ENCODE measurements at regions not wholly inside any gene's neighbourhood (a gene's known extent, or its start where the extent isn't known, plus 50 kb on each side); places are given as distances from the start of the nearest gene placed in this dataset.
"Not testable (repeated sequence)": the region's sequence is repeated elsewhere in the genome, so short reads cannot be mapped to it uniquely, and the experiment has no call there.

DNA sequence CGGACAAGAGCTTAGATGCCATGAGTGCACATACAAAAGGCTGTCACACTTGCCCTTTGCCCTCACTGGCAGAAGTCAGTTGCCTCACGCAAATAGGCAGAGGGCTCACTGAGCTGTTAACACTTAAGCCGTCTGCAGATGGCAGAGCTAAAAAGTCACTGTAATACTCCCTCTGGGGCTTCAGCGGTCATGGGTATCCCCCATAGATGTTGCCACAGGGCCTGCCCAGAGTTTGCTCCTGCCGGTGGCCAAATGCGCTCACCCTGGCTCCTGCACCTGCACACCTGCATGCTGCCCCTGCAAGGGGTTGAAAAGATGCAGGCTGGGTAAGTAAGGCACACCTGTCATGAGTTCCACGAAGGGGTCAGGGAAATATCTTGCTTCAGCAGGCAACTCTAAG, 741.5 kb downstream of the EDEM1 start:
- Mint-ChIP-seq H3K4me1 (no peaks in the 10 kb centered on the region), H3K27me3 (no peaks in the 10 kb centered on the region), H3K27ac (no peak overlapping the region), H3K36me3 (no peaks in the 10 kb centered on the region), H3K4me3 (no peak overlapping the region), H3K9me3 (peaks cover 0 to 7% (median 2%) of the 10 kb centered on the region in 7 donors)
- no peaks in the 10 kb centered on the region for H3K27me3 ChIP-seq (ENCODE audit: control insufficient read depth, insufficient read depth, low read length)
- no peaks in the 10 kb centered on the region for H3K9me3 ChIP-seq (ENCODE audit: control insufficient read depth in 2 of 2, low read length in 2 of 2)
- no peaks in the 10 kb centered on the region for H3K36me3 ChIP-seq (ENCODE audit: control insufficient read depth, insufficient read depth, low read length)
- H3K4me3 ChIP-seq (ENCODE audit: low read depth, low read length) = no peak overlapping the region
- ATAC-seq (ENCODE audit: low read depth in 2 of 2) (no peak), DNase-seq (no peak)
- no peaks in the 10 kb centered on the region for H3K4me1 ChIP-seq (ENCODE audit: control insufficient read depth, insufficient read depth, low read length, poor library complexity, severe bottlenecking)
- no peak overlapping the region for H3K27ac ChIP-seq (ENCODE audit: insufficient read depth, low read length, poor library complexity, severe bottlenecking)

DNA sequence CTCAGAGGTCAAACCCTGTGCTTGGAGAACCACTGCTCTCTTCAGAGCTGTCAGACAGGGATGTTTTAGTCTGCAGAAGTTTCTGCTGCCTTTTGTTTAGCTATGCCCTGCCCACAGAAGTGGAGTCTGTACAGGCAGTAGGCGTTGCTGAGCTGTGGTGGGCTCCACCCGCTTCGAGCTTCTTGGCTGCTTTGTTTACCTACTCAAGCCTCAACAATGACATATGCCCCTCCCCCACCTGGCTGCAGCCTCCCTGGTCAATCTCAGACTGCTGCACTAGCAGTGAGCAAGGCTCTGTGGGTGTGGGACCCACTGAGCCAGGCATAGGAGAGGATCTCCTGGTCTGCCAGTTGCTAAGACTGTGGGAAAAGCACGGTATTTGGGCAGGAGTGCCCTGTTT, 756.6 kb downstream of the EDEM1 start:
- not testable (repeated sequence) for H3K27me3 ChIP-seq (ENCODE audit: control insufficient read depth, insufficient read depth, low read length); H3K27ac ChIP-seq (ENCODE audit: insufficient read depth, low read length, poor library complexity, severe bottlenecking); H3K4me1 ChIP-seq (ENCODE audit: control insufficient read depth, insufficient read depth, low read length, poor library complexity, severe bottlenecking); ATAC-seq (ENCODE audit: low read depth in 2 of 2); H3K4me1 Mint-ChIP-seq; H3K9me3 ChIP-seq (ENCODE audit: control insufficient read depth in 2 of 2, low read length in 2 of 2); H3K27me3 Mint-ChIP-seq; H3K4me3 ChIP-seq (ENCODE audit: low read depth, low read length); H3K27ac Mint-ChIP-seq; DNase-seq; H3K36me3 Mint-ChIP-seq; H3K4me3 Mint-ChIP-seq; H3K36me3 ChIP-seq (ENCODE audit: control insufficient read depth, insufficient read depth, low read length)
- H3K9me3 Mint-ChIP-seq = peaks cover 0 to 14% (median 1%) of the 10 kb centered on the region in 7 donors

DNA sequence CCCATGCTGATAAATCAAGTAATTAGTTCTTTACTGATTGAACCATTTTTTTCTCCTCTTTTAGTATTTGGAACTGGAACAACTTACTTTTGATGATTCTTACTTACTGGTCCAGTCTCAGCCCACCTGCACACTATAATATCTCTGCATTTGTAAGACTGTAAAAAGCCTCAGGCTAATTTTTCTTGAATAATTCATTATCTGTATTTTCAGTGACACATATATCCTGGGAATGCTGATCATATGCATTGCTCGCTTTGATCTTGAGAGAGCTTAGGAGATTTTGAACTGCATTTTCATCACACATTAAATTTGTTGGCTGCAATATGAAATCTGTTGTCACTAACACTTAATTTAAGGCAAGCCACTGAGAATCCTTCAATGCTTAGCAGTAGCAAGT, 760.6 kb downstream of the EDEM1 start:
- no peak for ATAC-seq (ENCODE audit: low read depth in 2 of 2)
- H3K36me3 Mint-ChIP-seq = no peaks in the 10 kb centered on the region
- no peak for DNase-seq
- H3K4me3 ChIP-seq (ENCODE audit: low read depth, low read length) = no peak overlapping the region
- no peak overlapping the region for H3K27ac Mint-ChIP-seq
- H3K27me3 ChIP-seq (ENCODE audit: control insufficient read depth, insufficient read depth, low read length) = no peaks in the 10 kb centered on the region
- H3K9me3 Mint-ChIP-seq = peaks cover 0 to 8% (median 3%) of the 10 kb centered on the region in 7 donors
- no peaks in the 10 kb centered on the region for H3K9me3 ChIP-seq (ENCODE audit: control insufficient read depth in 2 of 2, low read length in 2 of 2)
- no peak overlapping the region for H3K27ac ChIP-seq (ENCODE audit: insufficient read depth, low read length, poor library complexity, severe bottlenecking)
- no peak overlapping the region for H3K4me3 Mint-ChIP-seq
- H3K36me3 ChIP-seq (ENCODE audit: control insufficient read depth, insufficient read depth, low read length) = no peaks in the 10 kb centered on the region
- H3K27me3 Mint-ChIP-seq = no peaks in the 10 kb centered on the region
- no peaks in the 10 kb centered on the region for H3K4me1 Mint-ChIP-seq
- no peaks in the 10 kb centered on the region for H3K4me1 ChIP-seq (ENCODE audit: control insufficient read depth, insufficient read depth, low read length, poor library complexity, severe bottlenecking)

DNA sequence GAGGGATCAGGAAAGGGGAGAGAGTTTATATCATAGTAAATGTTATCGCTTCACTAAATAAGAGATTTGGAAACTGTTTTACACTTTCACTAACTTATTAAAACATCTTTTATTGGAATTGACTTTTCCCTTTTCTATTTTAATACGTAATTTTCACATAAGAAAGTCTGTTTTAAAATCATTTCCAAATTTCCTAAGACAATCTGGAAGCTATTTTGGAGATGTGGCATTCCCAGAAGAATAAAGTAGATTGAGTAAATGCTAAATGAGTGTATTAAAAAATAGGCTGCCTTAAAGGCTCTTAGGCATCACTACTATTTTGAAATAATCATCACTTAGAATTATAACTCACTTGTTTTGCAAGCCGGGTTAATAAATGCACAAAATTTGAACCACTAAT, 763.5 kb downstream of the EDEM1 start:
- H3K36me3 Mint-ChIP-seq = no peaks in the 10 kb centered on the region
- H3K27ac Mint-ChIP-seq = no peak overlapping the region
- H3K4me3 Mint-ChIP-seq = no peak overlapping the region
- Histone ChIP-seq H3K4me1 (ENCODE audit: control insufficient read depth, insufficient read depth, low read length, poor library complexity, severe bottlenecking) (no peaks in the 10 kb centered on the region), H3K27me3 (ENCODE audit: control insufficient read depth, insufficient read depth, low read length) (no peaks in the 10 kb centered on the region), H3K36me3 (ENCODE audit: control insufficient read depth, insufficient read depth, low read length) (no peaks in the 10 kb centered on the region), H3K9me3 (ENCODE audit: control insufficient read depth in 2 of 2, low read length in 2 of 2) (no peaks in the 10 kb centered on the region), H3K27ac (ENCODE audit: insufficient read depth, low read length, poor library complexity, severe bottlenecking) (no peak overlapping the region), H3K4me3 (ENCODE audit: low read depth, low read length) (no peak overlapping the region)
- no peaks in the 10 kb centered on the region for H3K4me1 Mint-ChIP-seq
- H3K27me3 Mint-ChIP-seq = no peaks in the 10 kb centered on the region
- peaks cover 0 to 12% (median 5%) of the 10 kb centered on the region in 7 donors for H3K9me3 Mint-ChIP-seq
- DNase-seq (no peak), ATAC-seq (ENCODE audit: low read depth in 2 of 2) (no peak)

DNA sequence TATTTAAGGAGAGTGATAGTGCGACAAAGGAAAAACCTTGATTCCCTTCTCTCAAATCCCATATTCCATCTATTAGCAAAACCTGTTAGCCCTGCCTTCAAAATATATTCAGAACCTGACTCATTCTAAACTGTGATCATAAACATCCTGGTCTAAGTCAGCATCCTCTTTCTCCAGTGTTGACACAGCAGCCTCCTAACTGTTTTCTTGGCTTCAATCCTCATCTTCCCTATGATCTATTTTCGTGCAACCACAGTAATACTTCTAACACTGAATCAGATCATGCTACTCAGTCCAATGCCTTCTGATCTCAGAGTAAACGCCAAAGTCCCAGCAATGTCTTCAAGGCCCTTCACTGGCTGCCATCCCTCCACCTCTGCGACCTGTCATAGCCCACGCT, 785.1 kb downstream of the EDEM1 start:
- Histone ChIP-seq H3K27ac (ENCODE audit: insufficient read depth, low read length, poor library complexity, severe bottlenecking) (no peak overlapping the region), H3K27me3 (ENCODE audit: control insufficient read depth, insufficient read depth, low read length) (no peaks in the 10 kb centered on the region), H3K4me1 (ENCODE audit: control insufficient read depth, insufficient read depth, low read length, poor library complexity, severe bottlenecking) (no peaks in the 10 kb centered on the region), H3K9me3 (ENCODE audit: control insufficient read depth in 2 of 2, low read length in 2 of 2) (no peaks in the 10 kb centered on the region), H3K4me3 (ENCODE audit: low read depth, low read length) (no peak overlapping the region), H3K36me3 (ENCODE audit: control insufficient read depth, insufficient read depth, low read length) (no peaks in the 10 kb centered on the region)
- H3K4me3 Mint-ChIP-seq = no peak overlapping the region
- H3K27me3 Mint-ChIP-seq = no peaks in the 10 kb centered on the region
- H3K9me3 Mint-ChIP-seq = peaks cover 0 to 17% (median 4%) of the 10 kb centered on the region in 7 donors
- ATAC-seq (ENCODE audit: low read depth in 2 of 2) (no peak), DNase-seq (no peak)
- H3K27ac Mint-ChIP-seq = peak overlapping the region in 1 of 3 donors; percentile 66
- no peaks in the 10 kb centered on the region for H3K36me3 Mint-ChIP-seq
- no peaks in the 10 kb centered on the region for H3K4me1 Mint-ChIP-seq

DNA sequence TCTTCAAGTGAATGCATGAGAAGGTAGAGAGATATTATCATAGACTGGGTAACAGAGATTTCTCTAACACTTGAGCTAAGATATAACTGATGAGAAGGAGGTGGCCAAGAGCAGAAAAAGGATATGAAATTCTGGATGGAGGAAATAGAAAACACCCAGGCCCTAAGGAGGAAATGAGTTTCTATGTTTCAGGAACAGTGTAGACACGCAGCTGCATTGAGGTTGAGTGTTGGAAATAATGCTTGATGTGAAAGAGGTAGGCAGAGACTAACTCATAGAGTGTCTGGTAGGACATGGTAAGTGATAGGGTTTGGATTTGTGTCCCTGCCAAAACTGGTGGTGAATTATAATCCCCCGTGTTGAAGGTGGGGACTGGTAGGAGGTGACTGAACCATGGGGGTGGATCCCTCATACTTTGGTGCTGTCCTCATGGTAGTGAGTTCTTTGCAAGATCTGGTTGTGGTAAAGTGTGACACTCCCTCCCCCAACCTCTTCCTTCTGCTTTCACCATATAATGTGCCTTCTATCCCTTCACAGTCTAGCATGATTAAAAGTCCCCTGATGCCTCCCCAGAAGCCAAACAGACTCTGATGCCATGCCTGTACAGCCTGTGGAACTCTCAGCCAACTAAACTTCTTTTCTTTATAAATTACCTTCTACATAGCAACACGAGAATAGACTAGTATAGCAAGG, 787.3 kb downstream of the EDEM1 start:
- Histone ChIP-seq H3K36me3 (ENCODE audit: control insufficient read depth, insufficient read depth, low read length) (no peaks in the 10 kb centered on the region), H3K27ac (ENCODE audit: insufficient read depth, low read length, poor library complexity, severe bottlenecking) (no peak overlapping the region), H3K9me3 (ENCODE audit: control insufficient read depth in 2 of 2, low read length in 2 of 2) (no peaks in the 10 kb centered on the region), H3K4me1 (ENCODE audit: control insufficient read depth, insufficient read depth, low read length, poor library complexity, severe bottlenecking) (no peaks in the 10 kb centered on the region), H3K27me3 (ENCODE audit: control insufficient read depth, insufficient read depth, low read length) (no peaks in the 10 kb centered on the region), H3K4me3 (ENCODE audit: low read depth, low read length) (no peak overlapping the region)
- Mint-ChIP-seq H3K27ac (no peak overlapping the region), H3K4me1 (no peaks in the 10 kb centered on the region), H3K4me3 (no peak overlapping the region), H3K27me3 (no peaks in the 10 kb centered on the region), H3K9me3 (peaks cover 0 to 12% (median 3%) of the 10 kb centered on the region in 7 donors), H3K36me3 (no peaks in the 10 kb centered on the region)
- DNase-seq (no peak), ATAC-seq (ENCODE audit: low read depth in 2 of 2) (no peak)

DNA sequence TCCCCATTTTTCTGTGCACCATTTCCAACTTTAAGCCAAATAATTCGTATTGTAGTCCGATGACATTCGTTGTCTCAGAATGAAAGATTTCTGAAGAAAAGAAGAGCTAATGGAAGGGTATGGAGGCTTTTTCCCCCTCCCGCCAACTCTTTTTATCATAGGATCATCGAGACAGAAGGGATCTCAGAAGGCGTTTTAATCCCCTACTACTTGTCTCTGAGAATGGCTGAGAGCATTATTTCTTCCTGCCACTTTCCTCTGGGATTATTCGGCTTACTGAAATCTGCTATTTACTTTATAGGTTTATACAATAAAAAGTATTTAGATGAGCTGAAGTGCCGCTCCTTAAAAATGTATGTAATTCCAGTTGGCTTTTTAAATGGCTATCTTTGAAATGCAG, 789.8 kb downstream of the EDEM1 start:
- Histone ChIP-seq H3K27me3 (ENCODE audit: control insufficient read depth, insufficient read depth, low read length) (no peaks in the 10 kb centered on the region), H3K4me1 (ENCODE audit: control insufficient read depth, insufficient read depth, low read length, poor library complexity, severe bottlenecking) (no peaks in the 10 kb centered on the region), H3K9me3 (ENCODE audit: control insufficient read depth in 2 of 2, low read length in 2 of 2) (peaks cover 0 to 4% of the 10 kb centered on the region in 2 experiments), H3K36me3 (ENCODE audit: control insufficient read depth, insufficient read depth, low read length) (no peaks in the 10 kb centered on the region), H3K27ac (ENCODE audit: insufficient read depth, low read length, poor library complexity, severe bottlenecking) (no peak overlapping the region), H3K4me3 (ENCODE audit: low read depth, low read length) (no peak overlapping the region)
- ATAC-seq (ENCODE audit: low read depth in 2 of 2) = no peak
- Mint-ChIP-seq H3K4me3 (no peak overlapping the region), H3K4me1 (no peaks in the 10 kb centered on the region), H3K27me3 (no peaks in the 10 kb centered on the region), H3K9me3 (peaks cover 0 to 20% (median 9%) of the 10 kb centered on the region in 7 donors), H3K27ac (no peak overlapping the region), H3K36me3 (no peaks in the 10 kb centered on the region)
- no peak for DNase-seq

- DNase-seq = no peak
- Histone ChIP-seq H3K27ac (ENCODE audit: insufficient read depth, low read length, poor library complexity, severe bottlenecking) (no peak overlapping the region), H3K9me3 (ENCODE audit: control insufficient read depth in 2 of 2, low read length in 2 of 2) (peaks cover 0 to 4% of the 10 kb centered on the region in 2 experiments), H3K4me1 (ENCODE audit: control insufficient read depth, insufficient read depth, low read length, poor library complexity, severe bottlenecking) (no peaks in the 10 kb centered on the region), H3K27me3 (ENCODE audit: control insufficient read depth, insufficient read depth, low read length) (no peaks in the 10 kb centered on the region), H3K4me3 (ENCODE audit: low read depth, low read length) (no peak overlapping the region), H3K36me3 (ENCODE audit: control insufficient read depth, insufficient read depth, low read length) (no peaks in the 10 kb centered on the region)
- H3K27ac Mint-ChIP-seq = no peak overlapping the region
- H3K36me3 Mint-ChIP-seq = no peaks in the 10 kb centered on the region
- H3K4me1 Mint-ChIP-seq = no peaks in the 10 kb centered on the region
- no peak overlapping the region for H3K4me3 Mint-ChIP-seq
- H3K27me3 Mint-ChIP-seq = no peaks in the 10 kb centered on the region
- peaks cover 0 to 17% (median 8%) of the 10 kb centered on the region in 7 donors for H3K9me3 Mint-ChIP-seq
- no peak for ATAC-seq (ENCODE audit: low read depth in 2 of 2)
These were observed 793.0 kb downstream of the EDEM1 start for GRCh38 chr3:5980475-5980874.

Data from CD4-positive, CD25-positive, alpha-beta regulatory T cell (primary cell).